SK-N-SH (cell line): ENCODE measurements at regions not wholly inside any gene's neighbourhood (a gene's known extent, or its start where the extent isn't known, plus 50 kb on each side); places are given as distances from the start of the nearest gene placed in this dataset.

Experiments used
- CTCF ChIA-PET: fragments of 300-600, 350-600 bp; formaldehyde crosslinking; extraction: SDS; loops from one replicate; lab custom pipeline; 2021; lab: Yijun Ruan, JAX
- POLR2A ChIA-PET: fragments of 350-600 bp; sonication (Branson Sonifier 250); formaldehyde crosslinking; extraction: SDS; loops from one replicate; lab custom pipeline; 2020; ENCODE audit warnings: antibody characterized with exemption, inconsistent platforms; lab: Yijun Ruan, JAX
- DNase-seq: peaks from one replicate; pipeline ENCODE4 v3.0.0; 2012
- H2AFZ ChIP-seq: fragments of 200-600 bp; sonication (generic); 2 replicates; pipeline ENCODE4 v1.8.1; 2016; ENCODE audit warnings: antibody characterized with exemption, mild to moderate bottlenecking, low read depth
- H3F3A ChIP-seq: fragments of 200-600 bp; sonication (generic); replicated peaks from 2 replicates; pipeline ENCODE3; 2016; ENCODE audit warnings: antibody characterized with exemption, mild to moderate bottlenecking; ENCODE audit not compliant: insufficient read depth
- H3K27ac ChIP-seq, 2 experiments: fragments of 200-500 bp in 1 of 2; fragments of 200-600 bp in 1 of 2; sonication (Bioruptor generic) in 1 of 2; sonication (generic), shearing (Covaris generic) in 1 of 2; 2 replicates each; pipeline versions ENCODE4 v1.5.1 to v1.6.1; 2014 to 2016; ENCODE audit warnings: low read depth in 2 of 2, inconsistent platforms in 1 of 2, low read length in 1 of 2, mild to moderate bottlenecking in 1 of 2, mixed read lengths in 1 of 2
- H3K27me3 ChIP-seq: fragments of 200-600 bp; sonication (generic), shearing (Covaris generic); 2 replicates; pipeline ENCODE4 v1.6.1; 2016; ENCODE audit warnings: mixed run types; ENCODE audit not compliant: insufficient read depth
- H3K36me3 ChIP-seq, 2 experiments: fragments of 200-500 bp in 1 of 2; fragments of 200-600 bp in 1 of 2; sonication (Bioruptor generic) in 1 of 2; sonication (generic) in 1 of 2; replicated peaks in 1 of 2; 2 replicates each; pipeline versions ENCODE3 to v1.5.1; 2014 to 2016; ENCODE audit warnings: low read length in 1 of 2, mild to moderate bottlenecking in 1 of 2; ENCODE audit not compliant: insufficient read depth in 2 of 2, control insufficient read depth in 1 of 2
- H3K4me1 ChIP-seq, 2 experiments: fragments of 200-500 bp in 1 of 2; fragments of 200-600 bp in 1 of 2; sonication (Bioruptor generic) in 1 of 2; sonication (generic), shearing (Covaris generic) in 1 of 2; 2 replicates each; pipeline versions ENCODE4 v1.5.1 to v1.6.1; 2014 to 2016; ENCODE audit warnings: low read depth in 1 of 2, low read length in 1 of 2, mixed run types in 1 of 2; ENCODE audit not compliant: insufficient read depth in 2 of 2, control insufficient read depth in 1 of 2
- H3K4me2 ChIP-seq: fragments of 200-600 bp; sonication (generic), shearing (Covaris generic); 2 replicates; pipeline ENCODE4 v1.6.1; 2017; ENCODE audit warnings: mixed run types
- H3K4me3 ChIP-seq, 2 experiments: fragments of 200-500 bp in 1 of 2; fragments of 200-600 bp in 1 of 2; sonication (Bioruptor generic) in 1 of 2; sonication (generic), shearing (Covaris generic) in 1 of 2; 2 replicates each; pipeline versions ENCODE4 v1.5.1 to v1.8.1; 2014 to 2016; ENCODE audit warnings: low read depth in 2 of 2, inconsistent platforms in 1 of 2, low read length in 1 of 2, mild to moderate bottlenecking in 1 of 2, mixed read lengths in 1 of 2, moderate library complexity in 1 of 2
- H3K79me2 ChIP-seq: fragments of 200-600 bp; sonication (generic); 2 replicates; pipeline ENCODE4 v1.8.1; 2017; ENCODE audit warnings: mild to moderate bottlenecking; ENCODE audit not compliant: insufficient read depth
- H3K9ac ChIP-seq: fragments of 200-600 bp; sonication (generic); 2 replicates; pipeline ENCODE4 v1.6.1; 2017; ENCODE audit warnings: mixed run types
- H3K9me2 ChIP-seq: fragments of 200-600 bp; sonication (generic); 2 replicates; pipeline ENCODE4 v1.6.1; 2017; ENCODE audit warnings: mixed run types
- H3K9me3 ChIP-seq: fragments of 200-600 bp; sonication (generic); 2 replicates; pipeline ENCODE4 v1.6.1; 2017; ENCODE audit warnings: mixed run types, mild to moderate bottlenecking, moderate library complexity
- H4K20me1 ChIP-seq: fragments of 200-600 bp; sonication (generic); 2 replicates; pipeline ENCODE4 v1.6.1; 2017; ENCODE audit warnings: mild to moderate bottlenecking, mixed run types; ENCODE audit not compliant: insufficient read depth
- CTCF ChIP-seq: fragments of 200-600 bp; sonication (generic); IDR thresholded peaks from 2 replicates; pipeline ENCODE4 v1.6.1; 2017; ENCODE audit warnings: antibody characterized with exemption, mild to moderate bottlenecking, moderate library complexity
- EP300 ChIP-seq, 2 experiments: IDR thresholded peaks; 2 replicates each; pipeline versions ENCODE4 v1.4.0 to v1.6.1; 2012; ENCODE audit warnings: borderline replicate concordance in 1 of 2, low read depth in 1 of 2, low read length in 1 of 2
- FOSL2 ChIP-seq: IDR thresholded peaks from 2 replicates; pipeline ENCODE4 v1.4.0; 2012; ENCODE audit warnings: low read depth, mild to moderate bottlenecking, moderate library complexity, borderline replicate concordance
- FOXJ3 ChIP-seq: sonication (generic); formaldehyde crosslinking; IDR thresholded peaks from 2 replicates; pipeline ENCODE4 v1.5.1; 2020; ENCODE audit warnings: mild to moderate bottlenecking, missing genetic modification reagents
- FOXM1 ChIP-seq: IDR thresholded peaks from 2 replicates; pipeline ENCODE4 v1.4.0; 2012; ENCODE audit warnings: low read depth, mild to moderate bottlenecking
- MAX ChIP-seq: IDR thresholded peaks from 2 replicates; pipeline ENCODE4 v1.4.0; 2012; ENCODE audit warnings: low read depth
- MEF2A ChIP-seq: IDR thresholded peaks from 2 replicates; pipeline ENCODE4 v1.4.0; 2012; ENCODE audit warnings: low read depth, borderline replicate concordance
- MXI1 ChIP-seq: IDR thresholded peaks from 2 replicates; pipeline ENCODE4 v1.6.1; 2012; ENCODE audit warnings: mild to moderate bottlenecking, low read depth, low read length, improper control_type of control experiment
- NRF1 ChIP-seq: IDR thresholded peaks from 2 replicates; pipeline ENCODE4 v1.6.1; 2012; ENCODE audit warnings: low read depth, mild to moderate bottlenecking, low read length
- PBX3 ChIP-seq: IDR thresholded peaks from 2 replicates; pipeline ENCODE4; 2012
- POLR2AphosphoS5 ChIP-seq: IDR thresholded peaks from 2 replicates; pipeline ENCODE4 v1.6.1; 2012; ENCODE audit warnings: low read depth, low read length
- RAD21 ChIP-seq: IDR thresholded peaks from 2 replicates; pipeline ENCODE4 v1.6.1; 2012; ENCODE audit warnings: mild to moderate bottlenecking, low read length
- REST ChIP-seq: IDR thresholded peaks from 2 replicates; pipeline ENCODE4 v1.6.1; 2012; ENCODE audit warnings: mild to moderate bottlenecking, low read depth, low read length, moderate library complexity
- RFX5 ChIP-seq: IDR thresholded peaks from 2 replicates; pipeline ENCODE4 v1.6.1; 2012; ENCODE audit warnings: mild to moderate bottlenecking, improper control_type of control experiment, low read length
- RXRA ChIP-seq: IDR thresholded peaks from 2 replicates; pipeline ENCODE4 v1.4.0; 2012; ENCODE audit warnings: low read depth, mild to moderate bottlenecking, borderline replicate concordance
- SIN3A ChIP-seq: IDR thresholded peaks from 2 replicates; pipeline ENCODE4 v1.6.1; 2012; ENCODE audit warnings: low read depth, mild to moderate bottlenecking, low read length, moderate library complexity, borderline replicate concordance
- TAF1 ChIP-seq: IDR thresholded peaks from 2 replicates; pipeline ENCODE4 v1.6.1; 2012; ENCODE audit warnings: low read depth, mild to moderate bottlenecking, low read length, moderate library complexity, borderline replicate concordance
- YY1 ChIP-seq: IDR thresholded peaks from 2 replicates; pipeline ENCODE4 v1.4.0; 2012; ENCODE audit warnings: low read depth, mild to moderate bottlenecking
- ZBTB33 ChIP-seq: IDR thresholded peaks from 2 replicates; pipeline ENCODE4 v1.4.0; 2012; ENCODE audit warnings: low read depth, borderline replicate concordance
- WGBS: methylation state at CpG from one replicate; pipeline ENCODE4 v1.1.6; 2017; ENCODE audit warnings: low lambda C conversion rate; 5-methylcytosine and 5-hydroxymethylcytosine counted together

- no peak overlapping the region for H3K9ac ChIP-seq
- H3K4me2 ChIP-seq = no peak overlapping the region
- no peaks in the 10 kb centered on the region for H4K20me1 ChIP-seq
- no peak overlapping the region for H3K4me3 ChIP-seq
- no peaks in the 10 kb centered on the region for H3F3A ChIP-seq
- no peaks in the 10 kb centered on the region for H3K9me2 ChIP-seq
- DNase-seq = no peak
- H3K27ac ChIP-seq = no peak overlapping the region
- no peaks in the 10 kb centered on the region for H3K36me3 ChIP-seq
- no peaks in the 10 kb centered on the region for H3K79me2 ChIP-seq
- no peaks in the 10 kb centered on the region for H3K27me3 ChIP-seq
- H2AFZ ChIP-seq = no peak overlapping the region
- WGBS = 19% methylated on average over 5 of the region's 5 CpGs
- no peaks in the 10 kb centered on the region for H3K4me1 ChIP-seq
- ChIA-PET CTCF (no interaction called here), POLR2A (no interaction called here)
- no peaks in the 10 kb centered on the region for H3K9me3 ChIP-seq
- no peak for TF ChIP-seq REST
- TF ChIP-seq YY1 = no peak
- no peak for TF ChIP-seq FOSL2
- no peak for TF ChIP-seq FOXM1
- TF ChIP-seq MXI1 = no peak
- TF ChIP-seq TAF1 = no peak
- no peak for TF ChIP-seq POLR2AphosphoS5
- no peak for TF ChIP-seq MEF2A
- no peak for TF ChIP-seq MAX
- no peak for TF ChIP-seq PBX3
- TF ChIP-seq EP300 (IDR thresholded peaks at IDR 0.05; ENCODE audit: borderline replicate concordance in 1 of 2, low read depth in 1 of 2, low read length in 1 of 2) = no peak
- TF ChIP-seq ZBTB33 = no peak
- no peak for TF ChIP-seq RAD21
- TF ChIP-seq SIN3A = no peak
- no peak for TF ChIP-seq RFX5
- no peak for TF ChIP-seq CTCF
- no peak for TF ChIP-seq NRF1
- TF ChIP-seq FOXJ3 (CRISPR knock-in tag) = no peak
- no peak for TF ChIP-seq RXRA
Observed at GRCh38 chr12:125267114-125267513, 201.9 kb downstream of the AACS start.
